HG03159 (cell line): ENCODE measurements at regions not wholly inside any gene's neighbourhood (a gene's known extent, or its start where the extent isn't known, plus 50 kb on each side); places are given as distances from the start of the nearest gene placed in this dataset.
"Not testable (repeated sequence)": the region's sequence is repeated elsewhere in the genome, so short reads cannot be mapped to it uniquely, and the experiment has no call there.

ENCODE experiments used
- ATAC-seq: cut with Tn5 transposase; IDR thresholded peaks from one replicate; pipeline ENCODE4 v1.9.1; 2021; ENCODE audit warnings: mild to moderate bottlenecking, moderate library complexity; ENCODE audit not compliant: unreplicated experiment

- ATAC-seq = no peak
These were observed 322.3 kb downstream of the RMST start for GRCh38 chr12:97784904-97785303.

GRCh38 chr12:97790281-97790680 is 327.7 kb downstream of the RMST start:
- no peak for ATAC-seq

GRCh38 chr12:97797473-97797872 is 334.9 kb downstream of the RMST start:
- no peak for ATAC-seq

- no peak for ATAC-seq
These were observed 338.0 kb downstream of the RMST start for GRCh38 chr12:97800561-97800960.

- no peak for ATAC-seq
These were observed 339.0 kb downstream of the RMST start for GRCh38 chr12:97801471-97802059.

GRCh38 chr12:97805146-97805545 is 342.5 kb downstream of the RMST start:
- ATAC-seq = no peak

- no peak for ATAC-seq
These were observed 350.7 kb downstream of the RMST start for GRCh38 chr12:97813301-97813700.

GRCh38 chr12:97821806-97822205 is 359.2 kb downstream of the RMST start:
- ATAC-seq = no peak

- no peak for ATAC-seq
These were observed 372.9 kb downstream of the RMST start for GRCh38 chr12:97835541-97835940.

- ATAC-seq = no peak
These were observed 374.8 kb downstream of the RMST start for GRCh38 chr12:97837401-97837800.

GRCh38 chr12:97848051-97848450 is 385.4 kb downstream of the RMST start:
- no peak for ATAC-seq

- no peak for ATAC-seq
These were observed 391.9 kb downstream of the RMST start for GRCh38 chr12:97854477-97854876.

- no peak for ATAC-seq
These were observed 399.5 kb downstream of the RMST start for GRCh38 chr12:97862072-97862471.

- ATAC-seq = no peak
These were observed 412.5 kb downstream of the RMST start for GRCh38 chr12:97875064-97875463.

GRCh38 chr12:97876780-97877179 is 414.2 kb downstream of the RMST start:
- ATAC-seq = no peak

GRCh38 chr12:97877404-97877803 is 414.8 kb downstream of the RMST start:
- no peak for ATAC-seq

- no peak for ATAC-seq
These were observed 424.0 kb downstream of the RMST start for GRCh38 chr12:97886511-97887176.

GRCh38 chr12:97897881-97898280 is 435.3 kb downstream of the RMST start:
- ATAC-seq = not testable (repeated sequence)

- no peak for ATAC-seq
These were observed 436.9 kb downstream of the RMST start for GRCh38 chr12:97899529-97899928.

- no peak for ATAC-seq
These were observed 437.4 kb downstream of the RMST start for GRCh38 chr12:97899956-97900355.

GRCh38 chr12:97903356-97903755 is 440.8 kb downstream of the RMST start:
- no peak for ATAC-seq

GRCh38 chr12:97907504-97907903 is 444.9 kb downstream of the RMST start:
- no peak for ATAC-seq

GRCh38 chr12:97910559-97910958 is 448.0 kb downstream of the RMST start:
- no peak for ATAC-seq
